Superior temporal gyrus (tissue), 1 donor: ENCODE measurements at regions not wholly inside any gene's neighbourhood (a gene's known extent, or its start where the extent isn't known, plus 50 kb on each side); places are given as distances from the start of the nearest gene placed in this dataset.
"Not testable (repeated sequence)": the region's sequence is repeated elsewhere in the genome, so short reads cannot be mapped to it uniquely, and the experiment has no call there.

Experiments used
- DNase-seq: peaks from one replicate; pipeline ENCODE4 v3.0.0-alpha.2; 2016; ENCODE audit errors: extremely low spot score

- no peak for DNase-seq
These were observed 747.4 kb upstream of the NECTIN3 start for GRCh38 chr3:110324171-110324705.

GRCh38 chr3:110327870-110328269, 743.7 kb upstream of the NECTIN3 start:
- no peak for DNase-seq

GRCh38 chr3:110331562-110331961, 740.1 kb upstream of the NECTIN3 start:
- not testable (repeated sequence) for DNase-seq

GRCh38 chr3:110332629-110333028, 739.0 kb upstream of the NECTIN3 start:
- DNase-seq = no peak

- no peak for DNase-seq
These were observed 730.6 kb upstream of the NECTIN3 start for GRCh38 chr3:110341047-110341446.

- DNase-seq = no peak
These were observed 728.2 kb upstream of the NECTIN3 start for GRCh38 chr3:110343376-110343775.

- no peak for DNase-seq
These were observed 727.7 kb upstream of the NECTIN3 start for GRCh38 chr3:110343945-110344344.

- DNase-seq = no peak
These were observed 727.1 kb upstream of the NECTIN3 start for GRCh38 chr3:110344487-110344886.

GRCh38 chr3:110344897-110345767, 726.5 kb upstream of the NECTIN3 start:
- DNase-seq = no peak

- no peak for DNase-seq
These were observed 722.3 kb upstream of the NECTIN3 start for GRCh38 chr3:110349295-110349694.

- no peak for DNase-seq
These were observed 718.6 kb upstream of the NECTIN3 start for GRCh38 chr3:110352841-110353604.

GRCh38 chr3:110362751-110363150, 708.9 kb upstream of the NECTIN3 start:
- DNase-seq = no peak

GRCh38 chr3:110367289-110367688, 704.3 kb upstream of the NECTIN3 start:
- DNase-seq = not testable (repeated sequence)

GRCh38 chr3:110375751-110376518, 695.7 kb upstream of the NECTIN3 start:
- DNase-seq = no peak

GRCh38 chr3:110378481-110378880, 693.1 kb upstream of the NECTIN3 start:
- no peak for DNase-seq

- no peak for DNase-seq
These were observed 689.6 kb upstream of the NECTIN3 start for GRCh38 chr3:110381992-110382391.

GRCh38 chr3:110383356-110383755, 688.3 kb upstream of the NECTIN3 start:
- no peak for DNase-seq

GRCh38 chr3:110384601-110385000, 687.0 kb upstream of the NECTIN3 start:
- DNase-seq = no peak

- DNase-seq = no peak
These were observed 682.6 kb upstream of the NECTIN3 start for GRCh38 chr3:110389005-110389404.

- DNase-seq = no peak
These were observed 681.2 kb upstream of the NECTIN3 start for GRCh38 chr3:110390372-110390771.

- DNase-seq = no peak
These were observed 680.6 kb upstream of the NECTIN3 start for GRCh38 chr3:110391042-110391441.
